ENCODE measurements at regions not wholly inside any gene's neighbourhood (a gene's known extent, or its start where the extent isn't known, plus 50 kb on each side); places are given as distances from the start of the nearest gene placed in this dataset.

GRCh38 chr3:72451841-72452240 lies 396.4 kb downstream of the SHQ1 start:
- TF ChIP-seq IRF3 (IDR thresholded peaks at IDR 0.05; ENCODE audit: low read depth, low read length): no peak
- no peak for TF ChIP-seq POLR2AphosphoS5 (IDR thresholded peaks at IDR 0.05; ENCODE audit: low read depth, low read length)
- no peak for TF ChIP-seq REST (IDR thresholded peaks at IDR 0.05; ENCODE audit: low read depth, low read length)
- TF ChIP-seq PBX3 (IDR thresholded peaks at IDR 0.05): no peak
- TF ChIP-seq CTCF (IDR thresholded peaks at IDR 0.05): no peak
- TF ChIP-seq USF2 (IDR thresholded peaks at IDR 0.05; ENCODE audit: borderline replicate concordance, low read depth, low read length): no peak
